ENCODE measurements at regions not wholly inside any gene's neighbourhood (a gene's known extent, or its start where the extent isn't known, plus 50 kb on each side); places are given as distances from the start of the nearest gene placed in this dataset.

DNA sequence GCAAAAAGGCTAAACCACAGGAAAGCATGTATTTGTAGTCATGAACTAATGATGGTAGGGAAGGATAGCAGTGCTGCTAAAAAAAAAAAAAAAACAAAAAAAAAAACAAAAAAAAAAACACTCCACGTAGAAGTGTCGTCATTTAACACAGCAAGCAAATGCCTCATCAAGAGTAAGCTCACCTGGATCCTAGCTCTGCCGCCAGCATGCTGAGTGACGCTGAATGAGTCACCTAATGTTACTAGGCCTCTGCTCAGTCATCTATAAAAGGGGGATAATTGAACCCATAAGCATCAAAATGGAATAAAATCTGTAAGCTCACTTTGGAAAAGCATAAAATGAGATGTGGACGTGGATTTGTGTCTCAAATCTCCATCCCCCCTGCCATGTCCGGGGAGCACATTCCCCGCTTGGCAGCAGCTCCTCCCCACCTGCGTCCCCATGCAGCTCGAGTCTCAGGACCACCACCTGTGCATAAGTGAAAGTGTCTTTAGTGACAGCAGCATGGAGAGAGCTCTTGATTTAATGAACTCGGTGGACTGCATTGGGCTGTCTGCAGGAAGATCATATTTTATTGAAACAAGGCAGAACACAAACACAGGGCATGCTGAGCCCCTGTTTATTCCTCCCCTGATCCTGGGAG, 427.5 kb downstream of the LRATD1 start:
- H3K27ac Mint-ChIP-seq (ENCODE audit: unreplicated experiment): no peak overlapping the region
- TF ChIP-seq, protein P1, sequence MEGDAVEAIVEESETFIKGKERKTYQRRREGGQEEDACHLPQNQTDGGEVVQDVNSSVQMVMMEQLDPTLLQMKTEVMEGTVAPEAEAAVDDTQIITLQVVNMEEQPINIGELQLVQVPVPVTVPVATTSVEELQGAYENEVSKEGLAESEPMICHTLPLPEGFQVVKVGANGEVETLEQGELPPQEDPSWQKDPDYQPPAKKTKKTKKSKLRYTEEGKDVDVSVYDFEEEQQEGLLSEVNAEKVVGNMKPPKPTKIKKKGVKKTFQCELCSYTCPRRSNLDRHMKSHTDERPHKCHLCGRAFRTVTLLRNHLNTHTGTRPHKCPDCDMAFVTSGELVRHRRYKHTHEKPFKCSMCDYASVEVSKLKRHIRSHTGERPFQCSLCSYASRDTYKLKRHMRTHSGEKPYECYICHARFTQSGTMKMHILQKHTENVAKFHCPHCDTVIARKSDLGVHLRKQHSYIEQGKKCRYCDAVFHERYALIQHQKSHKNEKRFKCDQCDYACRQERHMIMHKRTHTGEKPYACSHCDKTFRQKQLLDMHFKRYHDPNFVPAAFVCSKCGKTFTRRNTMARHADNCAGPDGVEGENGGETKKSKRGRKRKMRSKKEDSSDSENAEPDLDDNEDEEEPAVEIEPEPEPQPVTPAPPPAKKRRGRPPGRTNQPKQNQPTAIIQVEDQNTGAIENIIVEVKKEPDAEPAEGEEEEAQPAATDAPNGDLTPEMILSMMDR (IDR thresholded peaks at IDR 0.05; ENCODE audit: insufficient read depth, low read depth, low read length): no peak
- TF ChIP-seq EZH2 (IDR thresholded peaks at IDR 0.05; ENCODE audit: insufficient read depth, low read length): no peak
- H3K9ac ChIP-seq (ENCODE audit: low read length): no peak overlapping the region
- H3K36me3 Mint-ChIP-seq (ENCODE audit: low read depth, unreplicated experiment): no peaks in the 10 kb centered on the region
- no peak overlapping the region for H3K4me2 ChIP-seq (ENCODE audit: low read length)
- DNase-seq (ENCODE audit: low read depth) (no peak), FAIRE-seq (no peak)
- no peaks in the 10 kb centered on the region for H3K4me1 Mint-ChIP-seq (ENCODE audit: low read depth, unreplicated experiment)
- H3K27me3 Mint-ChIP-seq (ENCODE audit: low read depth, unreplicated experiment): peaks cover 5% of the 10 kb centered on the region
- H3K27ac ChIP-seq (ENCODE audit: low read depth, low read length): no peak overlapping the region
- H3K27me3 ChIP-seq (ENCODE audit: insufficient read depth, low read length): no peaks in the 10 kb centered on the region
- no peaks in the 10 kb centered on the region for H4K20me1 ChIP-seq (ENCODE audit: insufficient read depth, low read length)
- H3K36me3 ChIP-seq (ENCODE audit: insufficient read depth, low read length): no peaks in the 10 kb centered on the region
- no peak overlapping the region for H3K4me3 ChIP-seq (ENCODE audit: insufficient read depth, low read depth, low read length)
- H3K79me2 ChIP-seq (ENCODE audit: insufficient read depth, low read length): no peaks in the 10 kb centered on the region
- H3K4me3 Mint-ChIP-seq (ENCODE audit: unreplicated experiment): no peak overlapping the region
- H3K9me3 Mint-ChIP-seq (ENCODE audit: unreplicated experiment): peaks cover 2% of the 10 kb centered on the region
- no peaks in the 10 kb centered on the region for H3K4me1 ChIP-seq (ENCODE audit: insufficient read depth, low read length)
- H2AFZ ChIP-seq (ENCODE audit: low read depth, low read length): no peak overlapping the region
- no peaks in the 10 kb centered on the region for H3K9me3 ChIP-seq (ENCODE audit: insufficient read depth, low read depth, low read length)

DNA sequence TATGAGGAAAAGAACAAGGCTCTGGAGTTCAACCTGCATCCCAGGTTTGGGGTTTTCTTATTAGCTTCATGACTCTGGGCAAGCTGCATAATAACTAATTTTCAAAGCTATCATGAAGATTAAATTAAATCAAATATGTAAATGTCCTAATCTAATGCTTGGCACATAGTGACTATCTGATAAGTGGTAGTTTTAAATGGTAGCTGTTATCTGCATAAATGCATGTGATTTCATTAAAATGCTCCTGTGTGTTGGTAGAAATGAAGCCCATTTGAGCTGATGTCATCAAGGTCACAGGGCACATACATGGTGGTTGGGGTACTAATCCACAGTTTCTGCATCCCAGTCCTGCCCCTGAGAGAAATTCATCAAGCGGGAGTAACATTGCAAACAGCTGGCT, 428.8 kb downstream of the LRATD1 start:
- Histone ChIP-seq H3K9me3 (ENCODE audit: insufficient read depth, low read depth, low read length) (no peaks in the 10 kb centered on the region), H2AFZ (ENCODE audit: low read depth, low read length) (no peak overlapping the region), H3K4me1 (ENCODE audit: insufficient read depth, low read length) (no peaks in the 10 kb centered on the region), H3K79me2 (ENCODE audit: insufficient read depth, low read length) (no peaks in the 10 kb centered on the region), H4K20me1 (ENCODE audit: insufficient read depth, low read length) (no peaks in the 10 kb centered on the region), H3K27ac (ENCODE audit: low read depth, low read length) (no peak overlapping the region), H3K27me3 (ENCODE audit: insufficient read depth, low read length) (no peaks in the 10 kb centered on the region), H3K4me2 (ENCODE audit: low read length) (no peak overlapping the region), H3K9ac (ENCODE audit: low read length) (no peak overlapping the region), H3K36me3 (ENCODE audit: insufficient read depth, low read length) (no peaks in the 10 kb centered on the region), H3K4me3 (ENCODE audit: insufficient read depth, low read depth, low read length) (no peak overlapping the region)
- no peak overlapping the region for H3K27ac Mint-ChIP-seq (ENCODE audit: unreplicated experiment)
- H3K36me3 Mint-ChIP-seq (ENCODE audit: low read depth, unreplicated experiment): no peaks in the 10 kb centered on the region
- no peaks in the 10 kb centered on the region for H3K4me1 Mint-ChIP-seq (ENCODE audit: low read depth, unreplicated experiment)
- DNase-seq (ENCODE audit: low read depth) (no peak), FAIRE-seq (no peak)
- H3K27me3 Mint-ChIP-seq (ENCODE audit: low read depth, unreplicated experiment): peaks cover 5% of the 10 kb centered on the region
- TF ChIP-seq EZH2 (IDR thresholded peaks at IDR 0.05; ENCODE audit: insufficient read depth, low read length): no peak
- TF ChIP-seq, protein P1 (IDR thresholded peaks at IDR 0.05; ENCODE audit: insufficient read depth, low read depth, low read length): no peak
- H3K4me3 Mint-ChIP-seq (ENCODE audit: unreplicated experiment): no peak overlapping the region
- H3K9me3 Mint-ChIP-seq (ENCODE audit: unreplicated experiment): no peaks in the 10 kb centered on the region

GRCh38 chr2:15066138-15066537, 433.6 kb downstream of the LRATD1 start:
- Histone ChIP-seq H3K4me2 (ENCODE audit: low read length) (no peak overlapping the region), H3K27ac (ENCODE audit: low read depth, low read length) (no peak overlapping the region), H3K27me3 (ENCODE audit: insufficient read depth, low read length) (no peaks in the 10 kb centered on the region), H2AFZ (ENCODE audit: low read depth, low read length) (no peak overlapping the region), H4K20me1 (ENCODE audit: insufficient read depth, low read length) (no peaks in the 10 kb centered on the region), H3K4me3 (ENCODE audit: insufficient read depth, low read depth, low read length) (no peak overlapping the region), H3K4me1 (ENCODE audit: insufficient read depth, low read length) (no peaks in the 10 kb centered on the region), H3K9me3 (ENCODE audit: insufficient read depth, low read depth, low read length) (no peaks in the 10 kb centered on the region), H3K9ac (ENCODE audit: low read length) (no peak overlapping the region), H3K79me2 (ENCODE audit: insufficient read depth, low read length) (no peaks in the 10 kb centered on the region), H3K36me3 (ENCODE audit: insufficient read depth, low read length) (no peaks in the 10 kb centered on the region)
- TF ChIP-seq EZH2 (IDR thresholded peaks at IDR 0.05; ENCODE audit: insufficient read depth, low read length): no peak
- TF ChIP-seq, protein P1 (IDR thresholded peaks at IDR 0.05; ENCODE audit: insufficient read depth, low read depth, low read length): no peak
- Mint-ChIP-seq H3K27me3 (ENCODE audit: low read depth, unreplicated experiment) (peaks cover 5% of the 10 kb centered on the region), H3K4me3 (ENCODE audit: unreplicated experiment) (no peak overlapping the region), H3K4me1 (ENCODE audit: low read depth, unreplicated experiment) (no peaks in the 10 kb centered on the region), H3K27ac (ENCODE audit: unreplicated experiment) (no peak overlapping the region), H3K9me3 (ENCODE audit: unreplicated experiment) (no peaks in the 10 kb centered on the region), H3K36me3 (ENCODE audit: low read depth, unreplicated experiment) (no peaks in the 10 kb centered on the region)
- FAIRE-seq (no peak), DNase-seq (ENCODE audit: low read depth) (no peak)
